ENCODE measurements at regions not wholly inside any gene's neighbourhood (a gene's known extent, or its start where the extent isn't known, plus 50 kb on each side); places are given as distances from the start of the nearest gene placed in this dataset.

- no peak for TF ChIP-seq ZNF263 (CRISPR knock-in tag; IDR thresholded peaks at IDR 0.05; ENCODE audit: low read depth)
- TF ChIP-seq, protein P1, sequence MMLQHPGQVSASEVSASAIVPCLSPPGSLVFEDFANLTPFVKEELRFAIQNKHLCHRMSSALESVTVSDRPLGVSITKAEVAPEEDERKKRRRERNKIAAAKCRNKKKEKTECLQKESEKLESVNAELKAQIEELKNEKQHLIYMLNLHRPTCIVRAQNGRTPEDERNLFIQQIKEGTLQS (CRISPR knock-in tag; conservative IDR thresholded peaks at IDR 0.05) = no peak
- no peak for TF ChIP-seq PRDM15 (CRISPR knock-in tag; IDR thresholded peaks at IDR 0.05)
- no peak for TF ChIP-seq FOXP4 (CRISPR knock-in tag; IDR thresholded peaks at IDR 0.05)
- TF ChIP-seq EMX1 (CRISPR knock-in tag; IDR thresholded peaks at IDR 0.05) = no peak
- no peak for TF ChIP-seq CBFB (CRISPR knock-in tag; IDR thresholded peaks at IDR 0.05; ENCODE audit: low read depth)
- TF ChIP-seq SMAD3 (CRISPR knock-in tag; IDR thresholded peaks at IDR 0.05; ENCODE audit: borderline replicate concordance) = no peak
- no peak for TF ChIP-seq ZNF423 (CRISPR knock-in tag; IDR thresholded peaks at IDR 0.05)
- no peak for TF ChIP-seq SMAD4 (CRISPR knock-in tag; IDR thresholded peaks at IDR 0.05)
- TF ChIP-seq ZNF317 (CRISPR knock-in tag; IDR thresholded peaks at IDR 0.05; ENCODE audit: borderline replicate concordance, low read depth) = no peak
- no peak for TF ChIP-seq ZNF425 (CRISPR knock-in tag; conservative IDR thresholded peaks at IDR 0.05)
- TF ChIP-seq E2F5 (CRISPR knock-in tag; IDR thresholded peaks at IDR 0.05) = no peak
- ATAC-seq (no peak), DNase-seq (ENCODE audit: low spot score) (no peak)
- H3K4me3 Mint-ChIP-seq = no peak overlapping the region
- H3K9me3 Mint-ChIP-seq = no peaks in the 10 kb centered on the region
- no peak overlapping the region for H3K27ac Mint-ChIP-seq
- ChIA-PET POLR2A (no interaction called here), CTCF (no interaction called here)
- peaks cover 55% of the 10 kb centered on the region for H3K4me1 Mint-ChIP-seq
- H3K36me3 Mint-ChIP-seq = no peaks in the 10 kb centered on the region
- H3K27me3 Mint-ChIP-seq (ENCODE audit: low read depth) = peaks cover 21% of the 10 kb centered on the region
These were observed 158.1 kb downstream of the SOX3 start for GRCh38 chrX:140346729-140347128.

- Mint-ChIP-seq H3K9me3 (no peaks in the 10 kb centered on the region), H3K27ac (no peak overlapping the region), H3K27me3 (ENCODE audit: low read depth) (no peaks in the 10 kb centered on the region), H3K36me3 (no peaks in the 10 kb centered on the region), H3K4me1 (peaks cover 56% of the 10 kb centered on the region), H3K4me3 (no peak overlapping the region)
- DNase-seq (ENCODE audit: low spot score) (no peak), ATAC-seq (no peak)
- ChIA-PET CTCF (no interaction called here), POLR2A (no interaction called here)
- TF ChIP-seq CDX4 (CRISPR knock-in tag; IDR thresholded peaks at IDR 0.05; ENCODE audit: borderline replicate concordance) = no peak
- TF ChIP-seq CBFB (CRISPR knock-in tag; IDR thresholded peaks at IDR 0.05; ENCODE audit: low read depth) = no peak
- TF ChIP-seq SP1 (CRISPR knock-in tag; conservative IDR thresholded peaks at IDR 0.05) = no peak
- TF ChIP-seq AFF4 (CRISPR knock-in tag; IDR thresholded peaks at IDR 0.05; ENCODE audit: borderline replicate concordance) = no peak
- TF ChIP-seq, protein P2, sequence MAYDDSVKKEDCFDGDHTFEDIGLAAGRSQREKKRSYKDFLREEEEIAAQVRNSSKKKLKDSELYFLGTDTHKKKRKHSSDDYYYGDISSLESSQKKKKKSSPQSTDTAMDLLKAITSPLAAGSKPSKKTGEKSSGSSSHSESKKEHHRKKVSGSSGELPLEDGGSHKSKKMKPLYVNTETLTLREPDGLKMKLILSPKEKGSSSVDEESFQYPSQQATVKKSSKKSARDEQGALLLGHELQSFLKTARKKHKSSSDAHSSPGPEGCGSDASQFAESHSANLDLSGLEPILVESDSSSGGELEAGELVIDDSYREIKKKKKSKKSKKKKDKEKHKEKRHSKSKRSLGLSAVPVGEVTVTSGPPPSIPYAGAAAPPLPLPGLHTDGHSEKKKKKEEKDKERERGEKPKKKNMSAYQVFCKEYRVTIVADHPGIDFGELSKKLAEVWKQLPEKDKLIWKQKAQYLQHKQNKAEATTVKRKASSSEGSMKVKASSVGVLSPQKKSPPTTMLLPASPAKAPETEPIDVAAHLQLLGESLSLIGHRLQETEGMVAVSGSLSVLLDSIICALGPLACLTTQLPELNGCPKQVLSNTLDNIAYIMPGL (CRISPR knock-in tag; IDR thresholded peaks at IDR 0.05) = no peak
- TF ChIP-seq ZNF121 (CRISPR knock-in tag; IDR thresholded peaks at IDR 0.05) = no peak
- TF ChIP-seq FOXJ3 (CRISPR knock-in tag; IDR thresholded peaks at IDR 0.05; ENCODE audit: borderline replicate concordance) = no peak
- TF ChIP-seq FOXP1 (CRISPR knock-in tag; IDR thresholded peaks at IDR 0.05; ENCODE audit: borderline replicate concordance) = no peak
These were observed 161.5 kb downstream of the SOX3 start for GRCh38 chrX:140343226-140343868.

Measured in WTC11 (cell line).